ES-I3 (cell line): ENCODE measurements at regions not wholly inside any gene's neighbourhood (a gene's known extent, or its start where the extent isn't known, plus 50 kb on each side); places are given as distances from the start of the nearest gene placed in this dataset.

Experiments used
- H3K36me3 ChIP-seq: 2 replicates; pipeline ENCODE4 v1.6.1; 2013; ENCODE audit warnings: mild to moderate bottlenecking, low read length, control low read depth, moderate library complexity; ENCODE audit not compliant: insufficient read depth
- H3K4me1 ChIP-seq: 2 replicates; pipeline ENCODE4 v1.6.1; 2013; ENCODE audit warnings: mild to moderate bottlenecking, control low read depth, low read length; ENCODE audit not compliant: insufficient read depth
- H3K9ac ChIP-seq: 2 replicates; pipeline ENCODE4 v1.6.1; 2013; ENCODE audit warnings: low read depth, mild to moderate bottlenecking, low read length, moderate library complexity
- H3K9me3 ChIP-seq: 2 replicates; pipeline ENCODE4 v1.6.1; 2013; ENCODE audit warnings: mild to moderate bottlenecking, low read length, moderate library complexity; ENCODE audit not compliant: control insufficient read depth, insufficient read depth

DNA sequence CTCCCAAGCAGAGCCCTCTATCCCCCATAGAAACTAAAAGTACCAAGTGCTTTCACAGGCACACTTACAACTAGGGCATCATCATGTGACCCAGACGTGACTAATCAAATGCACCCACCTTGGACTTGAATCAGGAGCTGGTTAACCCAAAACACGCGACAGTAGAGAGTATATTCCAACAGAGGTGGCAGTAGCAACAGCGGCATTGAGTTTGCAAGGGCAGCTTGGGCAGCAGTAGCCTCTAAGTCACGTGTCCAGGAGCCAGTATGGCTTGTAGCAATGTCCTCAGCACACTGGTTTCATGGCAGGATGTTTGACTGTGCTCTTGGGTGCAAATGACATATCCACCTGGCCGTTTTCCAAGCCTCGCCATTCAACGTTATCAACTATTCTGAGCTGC is 73.4 kb upstream of the DNAH5 start:
- no peaks in the 10 kb centered on the region for H3K36me3 ChIP-seq
- H3K9me3 ChIP-seq, result no peaks in the 10 kb centered on the region
- no peaks in the 10 kb centered on the region for H3K4me1 ChIP-seq
- H3K9ac ChIP-seq, result no peak overlapping the region

DNA sequence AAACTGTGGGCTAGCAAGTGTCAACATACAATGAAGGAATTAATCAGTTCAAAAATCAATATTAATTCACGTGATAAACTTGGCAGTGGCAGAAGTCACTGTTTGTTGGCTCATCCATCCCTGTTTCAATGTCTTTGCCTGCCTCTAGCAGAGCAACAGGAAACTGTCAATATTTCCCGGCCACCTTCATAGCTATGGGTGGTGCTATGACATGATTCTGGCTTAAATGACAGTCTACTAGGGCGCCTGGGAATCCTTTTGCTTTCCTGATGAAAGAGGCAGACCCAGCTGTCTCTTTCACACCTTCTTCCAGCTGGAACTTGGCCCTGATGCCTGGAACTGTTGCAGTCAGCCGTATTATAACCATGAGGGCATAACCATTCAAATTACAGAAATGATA is 72.1 kb upstream of the DNAH5 start:
- H3K4me1 ChIP-seq, result 0 out of 2 replicates have a peak, but pooled peaks cover 5% of the 10 kb centered on the region

DNA sequence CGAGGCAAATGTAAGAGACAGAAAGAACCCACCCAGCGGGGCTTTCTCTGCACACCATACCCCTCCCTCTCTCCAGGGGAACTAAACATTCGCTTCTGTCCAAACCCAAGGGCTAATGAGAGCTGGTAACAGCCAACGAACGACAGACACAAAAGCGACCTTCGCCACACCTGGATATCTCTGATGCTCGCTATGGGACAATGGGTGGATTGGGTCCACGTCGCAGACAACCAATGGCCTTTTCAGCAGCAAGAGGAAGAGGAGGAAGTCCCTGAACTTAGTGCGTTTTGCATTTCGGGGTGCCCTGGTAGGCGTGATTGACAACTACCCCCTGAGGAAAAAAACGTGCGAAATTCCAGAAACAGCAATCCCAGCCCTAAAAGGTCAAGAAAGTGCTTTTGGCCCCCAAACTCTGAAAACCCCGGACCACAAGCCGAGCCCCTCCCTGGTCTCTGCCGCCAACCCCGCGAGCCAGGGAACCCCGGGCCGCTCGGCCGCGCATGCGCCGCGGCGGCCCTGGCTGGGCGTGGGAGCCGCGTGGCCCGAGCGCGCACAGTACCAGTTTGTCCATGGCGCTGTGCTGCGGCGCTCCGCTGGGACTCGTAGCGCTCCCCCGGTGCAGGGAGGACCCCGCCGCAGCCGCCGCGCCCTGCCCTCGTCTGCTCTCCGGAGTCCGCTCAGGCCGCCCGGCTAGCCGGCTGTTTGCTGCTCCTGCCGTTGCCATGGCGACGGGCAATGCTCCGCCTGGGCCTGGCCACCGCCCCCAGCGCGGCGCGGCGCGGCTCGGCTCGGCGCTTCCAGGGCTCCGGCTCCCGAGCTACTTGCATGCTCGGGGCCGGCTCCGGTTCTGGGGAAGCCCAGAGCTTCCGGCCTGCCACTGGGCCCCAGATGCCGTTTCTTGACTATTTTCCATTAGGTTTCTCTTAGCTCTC is 66.9 kb upstream of the DNAH5 start:
- peak overlapping the region; percentile 69 for H3K9ac ChIP-seq
- H3K9me3 ChIP-seq, result no peaks in the 10 kb centered on the region
- peaks cover 14% of the 10 kb centered on the region; the same call in 1 of the 2 replicates for H3K4me1 ChIP-seq
- H3K36me3 ChIP-seq, result no peaks in the 10 kb centered on the region

More for the DNA sequence above, 72.1 kb upstream of the DNAH5 start:
- no peaks in the 10 kb centered on the region for H3K9me3 ChIP-seq
- no peak overlapping the region for H3K9ac ChIP-seq
- no peaks in the 10 kb centered on the region for H3K36me3 ChIP-seq

- Histone ChIP-seq H3K4me1 (peaks cover 20% of the 10 kb centered on the region; the same call in 1 of the 2 replicates), H3K9me3 (no peaks in the 10 kb centered on the region), H3K36me3 (no peaks in the 10 kb centered on the region), H3K9ac (no peak overlapping the region)
Measured at GRCh38 chr5:14009575-14009974, 65.1 kb upstream of the DNAH5 start.

GRCh38 chr5:14008819-14009311 is 64.4 kb upstream of the DNAH5 start:
- H3K9ac ChIP-seq, result no peak overlapping the region; the same call in 1 of the 2 replicates
- no peaks in the 10 kb centered on the region for H3K9me3 ChIP-seq
- peaks cover 20% of the 10 kb centered on the region; the same call in 1 of the 2 replicates for H3K4me1 ChIP-seq
- H3K36me3 ChIP-seq, result no peaks in the 10 kb centered on the region

DNA sequence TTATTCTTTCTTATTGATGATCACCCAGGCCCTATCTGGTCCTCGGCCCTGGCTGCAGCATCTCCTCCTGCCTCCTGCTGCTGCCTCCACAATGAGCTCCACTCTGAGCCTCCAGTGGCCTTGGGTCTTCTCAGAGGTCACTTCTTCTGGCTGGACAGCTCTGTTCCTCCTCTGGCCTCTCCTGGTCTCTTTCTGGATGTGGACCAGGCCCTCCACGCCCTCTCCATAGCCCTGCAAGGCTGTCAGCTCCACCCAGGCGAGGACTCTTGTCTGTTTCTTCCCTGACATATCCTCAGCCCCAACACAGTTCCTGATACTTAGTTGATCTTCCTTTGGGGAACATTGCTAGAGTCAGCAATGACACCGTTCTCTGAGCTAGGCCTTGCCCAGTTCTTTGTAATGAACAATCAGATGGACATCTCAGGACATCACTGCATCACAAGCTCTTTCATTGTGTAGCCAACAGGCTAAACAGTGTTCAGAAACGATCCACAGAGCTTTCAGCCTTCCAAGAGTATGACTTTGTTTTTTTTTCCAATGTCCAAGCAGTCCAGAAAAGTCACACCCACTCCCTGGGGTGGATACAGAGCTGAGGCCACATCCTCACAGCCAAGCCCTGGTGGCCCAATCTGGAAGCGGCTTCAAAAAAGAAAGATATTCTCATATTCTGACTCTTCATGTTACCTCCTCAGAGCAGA is 62.5 kb upstream of the DNAH5 start:
- H3K36me3 ChIP-seq, result no peaks in the 10 kb centered on the region
- no peak overlapping the region for H3K9ac ChIP-seq

DNA sequence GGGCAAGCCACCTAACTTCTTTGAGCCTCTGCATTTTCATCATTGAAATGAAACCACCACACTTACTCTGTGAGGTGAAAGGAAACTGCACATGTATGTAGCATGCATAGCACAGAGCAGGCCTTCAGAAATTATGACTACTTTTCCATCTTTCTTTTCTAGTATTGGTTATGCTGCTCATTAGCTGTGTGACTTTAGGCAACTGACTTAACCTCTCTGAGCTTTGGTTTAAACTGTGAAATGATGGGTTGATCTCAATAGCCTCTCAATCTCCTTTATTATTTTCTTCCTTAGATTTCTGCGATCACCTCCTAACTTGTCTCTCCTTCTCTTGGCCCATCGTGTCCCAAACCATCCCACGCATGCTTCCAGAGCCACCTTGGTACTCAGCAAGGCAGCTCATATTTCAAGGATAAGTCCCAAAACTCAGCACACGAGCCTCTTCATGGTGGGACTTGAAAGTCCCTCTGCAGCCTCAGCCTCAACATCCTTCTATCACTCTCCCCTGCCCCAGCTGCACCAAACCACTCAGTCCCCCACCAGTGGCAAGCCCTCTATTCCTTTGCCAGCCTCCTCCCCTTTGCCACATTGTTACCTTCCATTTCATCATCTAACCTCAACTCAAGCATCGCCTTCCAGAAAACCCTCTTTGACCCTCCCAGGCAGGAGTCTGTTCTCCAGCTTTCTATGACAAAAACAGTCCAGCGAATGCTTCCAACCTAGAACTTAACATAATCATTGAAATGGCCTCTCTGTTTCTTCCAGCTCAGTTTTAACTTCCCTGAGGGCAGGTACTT is 60.3 kb upstream of the DNAH5 start:
- H3K9me3 ChIP-seq, result peaks cover 7% of the 10 kb centered on the region; the same call in 1 of the 2 replicates
- no peak overlapping the region for H3K9ac ChIP-seq
- peaks cover 15% of the 10 kb centered on the region; the same call in 1 of the 2 replicates for H3K4me1 ChIP-seq
- H3K36me3 ChIP-seq, result no peaks in the 10 kb centered on the region

More for the DNA sequence above, 62.5 kb upstream of the DNAH5 start:
- peaks cover 7% of the 10 kb centered on the region; the same call in 1 of the 2 replicates for H3K9me3 ChIP-seq
- peaks cover 16% of the 10 kb centered on the region; the same call in 1 of the 2 replicates for H3K4me1 ChIP-seq

GRCh38 chr5:14003936-14004335 is 59.4 kb upstream of the DNAH5 start:
- Histone ChIP-seq H3K9ac (no peak overlapping the region), H3K4me1 (peaks cover 11% of the 10 kb centered on the region; the same call in 1 of the 2 replicates), H3K36me3 (no peaks in the 10 kb centered on the region), H3K9me3 (peaks cover 7% of the 10 kb centered on the region; the same call in 1 of the 2 replicates)

- no peaks in the 10 kb centered on the region for H3K36me3 ChIP-seq
- H3K9me3 ChIP-seq, result peaks cover 7% of the 10 kb centered on the region; the same call in 1 of the 2 replicates
- no peak overlapping the region for H3K9ac ChIP-seq
- peaks cover 6% of the 10 kb centered on the region; the same call in 1 of the 2 replicates for H3K4me1 ChIP-seq
Measured at GRCh38 chr5:14003513-14003912, 59.0 kb upstream of the DNAH5 start.

GRCh38 chr5:13998254-13998653 is 53.8 kb upstream of the DNAH5 start:
- Histone ChIP-seq H3K9me3 (0 out of 2 replicates have a peak, but pooled peaks cover 9% of the 10 kb centered on the region), H3K36me3 (no peaks in the 10 kb centered on the region), H3K4me1 (no peaks in the 10 kb centered on the region), H3K9ac (no peak overlapping the region)

DNA sequence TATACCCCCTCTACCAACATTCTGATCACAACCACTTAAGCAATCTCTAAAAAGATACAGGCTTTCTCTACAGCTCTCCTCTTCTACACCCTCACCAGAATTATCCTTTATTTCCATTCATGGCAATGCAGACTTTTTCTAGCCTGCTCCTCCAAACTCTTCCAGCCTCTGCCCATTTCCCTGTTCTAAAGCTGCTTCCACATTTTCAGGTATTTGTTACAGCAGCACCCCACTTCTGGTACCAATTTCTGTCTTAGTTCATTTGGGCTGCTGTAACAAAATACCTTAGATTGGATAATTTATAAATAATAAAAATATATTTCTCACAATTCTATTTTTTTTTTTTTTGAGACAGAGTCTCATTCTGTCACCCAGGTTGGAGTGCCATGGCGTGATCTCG is 53.0 kb upstream of the DNAH5 start:
- H3K4me1 ChIP-seq, result no peaks in the 10 kb centered on the region
- H3K9ac ChIP-seq, result no peak overlapping the region
- no peaks in the 10 kb centered on the region for H3K36me3 ChIP-seq
- 0 out of 2 replicates have a peak, but pooled peaks cover 7% of the 10 kb centered on the region for H3K9me3 ChIP-seq

GRCh38 chr5:13994621-13995253 is 50.2 kb upstream of the DNAH5 start:
- H3K36me3 ChIP-seq, result no peaks in the 10 kb centered on the region
- H3K9ac ChIP-seq, result no peak overlapping the region
- H3K9me3 ChIP-seq, result 0 out of 2 replicates have a peak, but pooled peaks cover 7% of the 10 kb centered on the region
- H3K4me1 ChIP-seq, result no peaks in the 10 kb centered on the region
